WTC11 (cell line): ENCODE measurements at regions not wholly inside any gene's neighbourhood (a gene's known extent, or its start where the extent isn't known, plus 50 kb on each side); places are given as distances from the start of the nearest gene placed in this dataset.

ENCODE experiments used
- ATAC-seq: fragments of 200-7000 bp; cut with Tn5 transposase; 2 replicates; pipeline ENCODE4 v1.10.0; 2021; ENCODE audit warnings: mild to moderate bottlenecking, moderate library complexity
- CTCF ChIA-PET: fragments of 300-600 bp; sonication (Branson Sonifier 250); formaldehyde crosslinking; loops from one replicate; lab custom pipeline; 2021; ENCODE audit warnings: antibody characterized with exemption; lab: Charles Lee
- POLR2A ChIA-PET: fragments of 350-600 bp; sonication (Branson Sonifier 250); formaldehyde crosslinking; loops from one replicate; lab custom pipeline; 2021; ENCODE audit warnings: antibody characterized with exemption; lab: Charles Lee
- DNase-seq: peaks from one replicate; pipeline ENCODE4 v3.0.0; 2021; ENCODE audit warnings: low spot score
- H3K27ac Mint-ChIP-seq: 2 replicates; pipeline ENCODE4 v1.8.0; 2021; ENCODE audit warnings: mixed read lengths
- H3K27me3 Mint-ChIP-seq: 2 replicates; pipeline ENCODE4 v1.8.0; 2021; ENCODE audit warnings: low read depth, mild to moderate bottlenecking, moderate library complexity, mixed read lengths
- H3K36me3 Mint-ChIP-seq: 2 replicates; pipeline ENCODE4 v1.8.0; 2021; ENCODE audit warnings: mixed read lengths
- H3K4me1 Mint-ChIP-seq: 2 replicates; pipeline ENCODE4 v1.8.0; 2022; ENCODE audit warnings: mixed read lengths
- H3K4me3 Mint-ChIP-seq: 2 replicates; pipeline ENCODE4 v1.8.0; 2021; ENCODE audit warnings: mild to moderate bottlenecking, moderate library complexity, mixed read lengths
- H3K9me3 Mint-ChIP-seq: 2 replicates; pipeline ENCODE4 v1.8.0; 2021; ENCODE audit warnings: mixed read lengths
- ATF2 ChIP-seq: sonication (generic); formaldehyde crosslinking; IDR thresholded peaks from 2 replicates; pipeline ENCODE4 v1.8.1; 2022; ENCODE audit warnings: low read depth, missing genetic modification reagents, borderline replicate concordance
- CDX4 ChIP-seq: fragments of 250-450 bp; sonication (Bioruptor Pico); IDR thresholded peaks from 2 replicates; pipeline ENCODE4 v1.9.0; 2021; ENCODE audit warnings: moderate library complexity, mild to moderate bottlenecking, inconsistent platforms, borderline replicate concordance
- CREM ChIP-seq: sonication (generic); formaldehyde crosslinking; IDR thresholded peaks from 2 replicates; pipeline ENCODE4 v1.8.1; 2022; ENCODE audit warnings: mild to moderate bottlenecking, missing genetic modification reagents, moderate library complexity
- E2F5 ChIP-seq: sonication (generic); formaldehyde crosslinking; IDR thresholded peaks from 2 replicates; pipeline ENCODE4 v1.8.1; 2022; ENCODE audit warnings: mild to moderate bottlenecking, moderate library complexity, missing genetic modification reagents
- ERG ChIP-seq: fragments of 250-450 bp; sonication (Bioruptor Pico); IDR thresholded peaks from 2 replicates; pipeline ENCODE4 v1.8.0; 2021; ENCODE audit warnings: mild to moderate bottlenecking
- FOXK1 ChIP-seq: sonication (generic); formaldehyde crosslinking; IDR thresholded peaks from 2 replicates; pipeline ENCODE4 v1.8.0; 2022; ENCODE audit warnings: mild to moderate bottlenecking, moderate library complexity, missing genetic modification reagents
- GTF2I ChIP-seq: fragments of 250-450 bp; sonication (Bioruptor Pico); conservative IDR thresholded peaks from 2 replicates; pipeline ENCODE4 v1.4.0; 2021; ENCODE audit warnings: mild to moderate bottlenecking
- JAZF1 ChIP-seq: fragments of 250-450 bp; sonication (Bioruptor Pico); IDR thresholded peaks from 2 replicates; pipeline ENCODE4 v1.9.0; 2021; ENCODE audit warnings: moderate library complexity, mild to moderate bottlenecking, inconsistent platforms
- JUN ChIP-seq: sonication (generic); formaldehyde crosslinking; IDR thresholded peaks from 2 replicates; pipeline ENCODE4 v1.8.0; 2023; ENCODE audit warnings: mild to moderate bottlenecking, missing genetic modification reagents
- MYBL2 ChIP-seq: sonication (generic); formaldehyde crosslinking; IDR thresholded peaks from 2 replicates; pipeline ENCODE4 v1.8.1; 2023; ENCODE audit warnings: mild to moderate bottlenecking, moderate library complexity, missing genetic modification reagents
- NFE2L1 ChIP-seq: sonication (generic); formaldehyde crosslinking; IDR thresholded peaks from 2 replicates; pipeline ENCODE4 v1.8.1; 2023; ENCODE audit warnings: missing genetic modification reagents
- NFYB ChIP-seq: sonication (generic); formaldehyde crosslinking; conservative IDR thresholded peaks from 2 replicates; pipeline ENCODE4 v1.8.0; 2022; ENCODE audit warnings: low read depth, missing genetic modification reagents
- PRDM15 ChIP-seq: sonication (generic); formaldehyde crosslinking; IDR thresholded peaks from 2 replicates; pipeline ENCODE4 v1.8.0; 2022; ENCODE audit warnings: missing genetic modification reagents
- TCF7 ChIP-seq: sonication (generic); formaldehyde crosslinking; IDR thresholded peaks from 2 replicates; pipeline ENCODE4 v1.8.0; 2022; ENCODE audit warnings: mild to moderate bottlenecking, low read depth, missing genetic modification reagents, moderate library complexity
- ZNF121 ChIP-seq: sonication (generic); formaldehyde crosslinking; IDR thresholded peaks from 2 replicates; pipeline ENCODE4 v1.8.0; 2023; ENCODE audit warnings: missing genetic modification reagents
- ZNF138 ChIP-seq: sonication (generic); formaldehyde crosslinking; conservative IDR thresholded peaks from 2 replicates; pipeline ENCODE4 v1.8.1; 2022; ENCODE audit warnings: mild to moderate bottlenecking, moderate library complexity, missing genetic modification reagents
- ZNF317 ChIP-seq: sonication (generic); formaldehyde crosslinking; IDR thresholded peaks from 2 replicates; pipeline ENCODE4 v1.8.1; 2023; ENCODE audit warnings: low read depth, mild to moderate bottlenecking, moderate library complexity, missing genetic modification reagents, borderline replicate concordance
- ZNF512 ChIP-seq: sonication (generic); formaldehyde crosslinking; IDR thresholded peaks from 2 replicates; pipeline ENCODE4 v1.8.1; 2022; ENCODE audit warnings: missing genetic modification reagents, borderline replicate concordance

GRCh38 chr10:125213541-125214282, 53.3 kb upstream of the CTBP2 start (continued):
- TF ChIP-seq ERG (CRISPR knock-in tag) (no peak), JUN (CRISPR knock-in tag) (no peak)

GRCh38 chr10:125212150-125212809, 51.9 kb upstream of the CTBP2 start:
- CTCF ChIA-PET, result no interaction called here
- ATAC-seq, result no peak

More at GRCh38 chr10:125212150-125212809, 51.9 kb upstream of the CTBP2 start:
- peaks cover 23% of the 10 kb centered on the region for H3K9me3 Mint-ChIP-seq
- peaks cover 8% of the 10 kb centered on the region; the same call in 1 of the 2 replicates for H3K4me1 Mint-ChIP-seq
- peaks cover 7% of the 10 kb centered on the region for H3K27me3 Mint-ChIP-seq
- H3K36me3 Mint-ChIP-seq, result no peaks in the 10 kb centered on the region
- POLR2A ChIA-PET, result no interaction called here
- no peak for TF ChIP-seq MYBL2 (CRISPR knock-in tag)
- no peak for TF ChIP-seq ATF2 (CRISPR knock-in tag)
- no peak for TF ChIP-seq ZNF138 (CRISPR knock-in tag)
- no peak for TF ChIP-seq NFE2L1 (CRISPR knock-in tag)
- TF ChIP-seq PRDM15 (CRISPR knock-in tag), result no peak
- TF ChIP-seq GTF2I (CRISPR knock-in tag), result no peak
- TF ChIP-seq ZNF121 (CRISPR knock-in tag), result no peak
- TF ChIP-seq FOXK1 (CRISPR knock-in tag), result no peak
- TF ChIP-seq CREM (CRISPR knock-in tag), result no peak
- TF ChIP-seq ZNF317, result no peak
- no peak for TF ChIP-seq ZNF512 (CRISPR knock-in tag)
- TF ChIP-seq NFYB (CRISPR knock-in tag), result no peak
- TF ChIP-seq CDX4 (CRISPR knock-in tag), result no peak
- TF ChIP-seq E2F5, result no peak
- no peak for TF ChIP-seq TCF7 (CRISPR knock-in tag)
- no peak for TF ChIP-seq JAZF1 (CRISPR knock-in tag)
- no peak overlapping the region for H3K4me3 Mint-ChIP-seq
- H3K27ac Mint-ChIP-seq, result no peak overlapping the region
- DNase-seq, result no peak
